BJ (cell line): ENCODE measurements at regions not wholly inside any gene's neighbourhood (a gene's known extent, or its start where the extent isn't known, plus 50 kb on each side); places are given as distances from the start of the nearest gene placed in this dataset.

Source experiments
- CTCF ChIA-PET: fragments of 350-600 bp; formaldehyde crosslinking; extraction: SDS; loops from one replicate; lab custom pipeline; 2021; ENCODE audit warnings: antibody characterized with exemption, inconsistent platforms; lab: Yijun Ruan, JAX
- POLR2A ChIA-PET: fragments of 300-600 bp; sonication (Branson Sonifier 250); formaldehyde crosslinking; extraction: SDS; loops from one replicate; lab custom pipeline; 2021; ENCODE audit warnings: antibody characterized with exemption; lab: Charles Lee
- DNase-seq: peaks from one replicate; pipeline ENCODE4 v3.0.0-alpha.2; 2011; ENCODE audit warnings: low read depth
- H3K27me3 ChIP-seq: 2 replicates; pipeline ENCODE4 v1.6.0; 2011; ENCODE audit warnings: low read length; ENCODE audit not compliant: control insufficient read depth, insufficient read depth
- H3K36me3 ChIP-seq: 2 replicates; pipeline ENCODE4 v1.5.1; 2011; ENCODE audit warnings: low read length; ENCODE audit not compliant: control insufficient read depth, insufficient read depth
- H3K4me3 ChIP-seq: 2 replicates; pipeline ENCODE4 v1.5.1; 2011; ENCODE audit warnings: low read depth, mild to moderate bottlenecking, control low read depth, low read length
- TF ChIP-seq, protein P1 (sequence below): IDR thresholded peaks from 2 replicates; pipeline ENCODE4 v1.5.1; 2011; ENCODE audit warnings: low read depth, mild to moderate bottlenecking, control low read depth, inconsistent platforms, low read length, moderate library complexity; ENCODE audit not compliant: insufficient read depth

DNA sequence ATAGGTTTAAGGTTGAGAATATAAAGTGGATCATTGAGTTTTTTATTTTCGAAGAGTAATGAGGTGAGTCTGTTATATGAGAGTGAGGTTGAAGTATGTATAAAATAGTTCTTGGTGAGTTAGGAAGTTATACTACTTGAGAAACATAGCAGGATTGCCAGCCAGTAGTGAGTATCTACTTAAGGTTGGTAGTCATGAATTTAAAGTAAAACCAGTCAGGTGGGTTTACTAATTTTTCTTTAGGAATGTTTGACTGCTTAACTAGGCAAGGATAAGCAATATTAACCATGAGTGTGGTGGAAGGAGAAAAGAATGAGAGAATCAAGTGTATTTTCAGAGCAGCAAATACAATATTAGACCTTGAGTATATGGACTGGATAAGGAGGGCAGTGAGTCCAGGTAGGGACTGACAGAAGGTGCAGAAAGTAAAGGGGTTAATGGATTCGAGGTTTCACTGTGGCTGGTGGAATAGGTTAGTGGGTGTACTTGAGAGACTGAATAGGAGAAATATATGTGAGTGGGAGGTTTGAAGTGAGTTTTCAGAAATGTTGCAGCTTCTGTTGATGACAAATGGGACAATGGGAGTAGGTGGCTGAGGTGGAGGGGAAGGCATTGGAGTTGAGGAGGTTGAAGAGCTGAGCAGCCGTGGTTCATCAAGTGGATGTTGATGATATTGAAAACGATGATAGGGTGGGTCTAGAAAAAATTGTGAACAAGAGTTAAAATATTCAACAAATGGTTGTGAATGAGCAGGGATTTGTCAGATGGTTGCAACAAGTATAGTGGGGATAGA, 232.5 kb upstream of the ASCC3 start:
- DNase-seq, result no peak
- ChIA-PET CTCF (interaction anchor here (1.1 to 4.7 kb wide), 9 partner anchors 15 to 1507 kb away, joined by 3 to 25 read pairs (median 4); no protein-coding TSS in a partner anchor), POLR2A (interaction anchor here (0.5 kb wide), 1 partner anchor 386 kb away, joined by 4 read pairs; no protein-coding TSS in a partner anchor)
- H3K36me3 ChIP-seq, result no peaks in the 10 kb centered on the region
- no peak overlapping the region for H3K4me3 ChIP-seq
- TF ChIP-seq, protein P1, sequence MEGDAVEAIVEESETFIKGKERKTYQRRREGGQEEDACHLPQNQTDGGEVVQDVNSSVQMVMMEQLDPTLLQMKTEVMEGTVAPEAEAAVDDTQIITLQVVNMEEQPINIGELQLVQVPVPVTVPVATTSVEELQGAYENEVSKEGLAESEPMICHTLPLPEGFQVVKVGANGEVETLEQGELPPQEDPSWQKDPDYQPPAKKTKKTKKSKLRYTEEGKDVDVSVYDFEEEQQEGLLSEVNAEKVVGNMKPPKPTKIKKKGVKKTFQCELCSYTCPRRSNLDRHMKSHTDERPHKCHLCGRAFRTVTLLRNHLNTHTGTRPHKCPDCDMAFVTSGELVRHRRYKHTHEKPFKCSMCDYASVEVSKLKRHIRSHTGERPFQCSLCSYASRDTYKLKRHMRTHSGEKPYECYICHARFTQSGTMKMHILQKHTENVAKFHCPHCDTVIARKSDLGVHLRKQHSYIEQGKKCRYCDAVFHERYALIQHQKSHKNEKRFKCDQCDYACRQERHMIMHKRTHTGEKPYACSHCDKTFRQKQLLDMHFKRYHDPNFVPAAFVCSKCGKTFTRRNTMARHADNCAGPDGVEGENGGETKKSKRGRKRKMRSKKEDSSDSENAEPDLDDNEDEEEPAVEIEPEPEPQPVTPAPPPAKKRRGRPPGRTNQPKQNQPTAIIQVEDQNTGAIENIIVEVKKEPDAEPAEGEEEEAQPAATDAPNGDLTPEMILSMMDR, result no peak
- H3K27me3 ChIP-seq, result no peaks in the 10 kb centered on the region

DNA sequence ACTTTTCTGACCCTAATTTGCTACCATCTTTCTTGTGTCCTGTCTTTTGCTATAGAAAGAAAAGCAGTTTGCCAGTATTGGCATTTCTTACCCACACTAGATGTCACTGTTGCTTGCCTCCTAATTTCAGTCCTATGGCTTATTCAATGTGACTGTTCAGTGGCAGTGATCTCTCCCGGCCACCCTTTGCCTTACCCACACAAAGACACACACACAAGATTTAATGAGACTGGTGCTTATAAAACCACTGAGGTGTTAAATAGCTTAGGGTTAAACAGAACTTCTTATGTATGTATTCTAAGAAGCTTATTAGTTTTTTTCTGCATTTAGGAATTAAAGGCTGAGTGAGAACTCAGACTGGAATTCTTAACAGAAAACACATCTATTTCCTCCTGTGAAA, 233.6 kb upstream of the ASCC3 start:
- ChIA-PET POLR2A (interaction anchor here (0.5 kb wide), 1 partner anchor 387 kb away, joined by 4 read pairs; no protein-coding TSS in a partner anchor), CTCF (interaction anchor here (0.6 to 4.7 kb wide), 11 partner anchors 14 to 1505 kb away, joined by 3 to 25 read pairs (median 3); no protein-coding TSS in a partner anchor)
- DNase-seq, result no peak
- H3K4me3 ChIP-seq, result no peak overlapping the region
- TF ChIP-seq, protein P1, result peak; percentile 66
- H3K27me3 ChIP-seq, result no peaks in the 10 kb centered on the region
- no peaks in the 10 kb centered on the region for H3K36me3 ChIP-seq

DNA sequence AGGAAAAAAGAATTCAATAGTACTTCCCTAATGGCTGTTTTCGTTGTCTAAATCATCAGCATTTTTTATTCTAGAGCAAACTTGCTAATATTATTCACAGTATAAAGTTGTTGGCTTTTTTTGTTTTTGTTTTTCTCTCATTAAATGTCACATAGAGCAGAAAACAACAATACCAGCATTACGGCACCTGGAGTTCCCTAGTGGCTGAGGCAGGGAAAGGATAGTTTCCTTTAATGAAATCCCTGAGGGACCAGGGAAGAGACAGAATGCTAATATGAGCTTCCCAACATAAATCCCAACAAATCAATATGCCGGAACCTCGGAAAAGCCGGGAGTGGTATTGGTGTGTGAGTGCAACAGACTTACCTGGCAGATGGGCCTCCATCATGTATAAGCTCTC, 235.2 kb upstream of the ASCC3 start:
- no peaks in the 10 kb centered on the region for H3K27me3 ChIP-seq
- ChIA-PET CTCF (interaction anchor here (1.2 to 4.7 kb wide), 2 partner anchors 110 to 276 kb away, joined by 3 to 25 read pairs; no protein-coding TSS in a partner anchor), POLR2A (no interaction called here)
- no peak for DNase-seq
- H3K4me3 ChIP-seq, result no peak overlapping the region
- H3K36me3 ChIP-seq, result no peaks in the 10 kb centered on the region
- TF ChIP-seq, protein P1, result no peak

DNA sequence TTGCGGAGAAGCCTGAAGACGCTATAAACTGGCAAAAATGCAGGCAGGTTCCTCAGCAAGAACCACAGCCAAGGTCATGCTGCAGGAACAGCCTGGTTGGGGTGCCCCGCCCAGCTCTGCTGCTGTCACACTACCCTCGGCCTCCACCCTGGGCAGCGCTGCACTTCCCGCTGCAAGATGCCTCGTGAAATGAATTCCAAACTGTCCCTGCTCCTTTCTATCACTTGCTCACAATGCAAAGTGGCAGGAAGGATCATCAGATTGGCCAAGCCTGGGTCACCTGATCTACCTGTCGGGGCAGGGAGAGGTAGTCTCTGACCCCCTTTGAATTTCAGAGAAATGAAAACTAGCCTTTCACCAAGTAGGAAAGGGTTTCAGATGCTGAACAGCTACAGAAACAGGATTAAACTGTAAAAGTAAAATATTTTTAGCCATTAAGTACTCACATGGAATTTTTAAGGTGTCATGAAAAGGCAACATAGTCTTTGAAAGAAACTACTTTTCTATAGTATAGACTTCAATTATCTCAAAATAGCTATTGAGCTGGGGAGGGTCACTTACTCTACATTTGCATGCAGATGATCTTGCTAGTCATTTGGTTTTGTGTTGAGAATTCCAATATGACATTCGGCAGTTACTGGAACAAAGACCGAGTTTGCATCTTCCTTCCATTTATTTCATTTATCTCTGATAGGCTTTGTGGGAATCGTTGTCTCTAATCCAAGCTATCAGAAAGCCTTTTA, 236.4 kb upstream of the ASCC3 start:
- H3K27me3 ChIP-seq, result no peaks in the 10 kb centered on the region
- CTCF ChIA-PET, result interaction anchor here (1.2 to 4.7 kb wide), 2 partner anchors 109 to 275 kb away, joined by 3 to 25 read pairs; no protein-coding TSS in a partner anchor
- DNase-seq, result no peak
- TF ChIP-seq, protein P1, result no peak
- no peaks in the 10 kb centered on the region for H3K36me3 ChIP-seq
- POLR2A ChIA-PET, result no interaction called here
- H3K4me3 ChIP-seq, result no peak overlapping the region

DNA sequence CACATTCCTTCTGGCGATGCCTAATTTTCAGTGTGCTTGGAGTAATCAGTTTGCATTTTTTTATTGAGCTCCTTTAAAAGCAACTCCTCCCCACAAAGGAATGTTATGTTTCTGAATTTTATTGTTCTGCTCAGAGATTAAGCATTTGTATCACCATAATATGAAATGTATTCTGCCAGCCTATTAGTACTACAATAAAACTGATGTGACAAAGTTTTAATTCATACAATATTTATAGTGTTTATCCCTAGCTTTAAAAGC, 236.9 kb upstream of the ASCC3 start:
- POLR2A ChIA-PET, result no interaction called here
- DNase-seq, result no peak
- Histone ChIP-seq H3K4me3 (no peak overlapping the region), H3K36me3 (no peaks in the 10 kb centered on the region), H3K27me3 (no peaks in the 10 kb centered on the region)
- TF ChIP-seq, protein P1, result no peak
- CTCF ChIA-PET, result interaction anchor here (4.7 kb wide), 1 partner anchor 108 kb away, joined by 25 read pairs; no protein-coding TSS in a partner anchor
